Neuronal stem cell (in vitro differentiated cells): ENCODE measurements at regions not wholly inside any gene's neighbourhood (a gene's known extent, or its start where the extent isn't known, plus 50 kb on each side); places are given as distances from the start of the nearest gene placed in this dataset.

Experiments
- DNase-seq: peaks from one replicate; pipeline ENCODE4 v3.0.0-alpha.2; 2013; ENCODE audit warnings: low spot score
- H2AFZ ChIP-seq: one replicate; pipeline ENCODE4 v1.6.1; 2013; ENCODE audit warnings: mild to moderate bottlenecking, low read length, inconsistent platforms
- H2AK5ac ChIP-seq: 2 replicates; pipeline ENCODE4 v1.6.1; 2013; ENCODE audit warnings: low read depth, mild to moderate bottlenecking, inconsistent platforms, low read length, moderate library complexity, mixed read lengths
- H2BK120ac ChIP-seq: 2 replicates; pipeline ENCODE4 v1.6.1; 2013; ENCODE audit warnings: low read depth, mild to moderate bottlenecking, inconsistent platforms, low read length, moderate library complexity, mixed read lengths
- H2BK12ac ChIP-seq: one replicate; pipeline ENCODE4 v1.6.1; 2013; ENCODE audit warnings: low read length, inconsistent platforms
- H2BK15ac ChIP-seq: 2 replicates; pipeline ENCODE4 v1.6.1; 2013; ENCODE audit warnings: mild to moderate bottlenecking, low read length, inconsistent platforms, mixed read lengths
- H2BK5ac ChIP-seq: one replicate; pipeline ENCODE4 v1.6.1; 2013; ENCODE audit warnings: inconsistent platforms, mild to moderate bottlenecking, low read length, moderate library complexity
- H3K14ac ChIP-seq: one replicate; pipeline ENCODE4 v1.6.1; 2013; ENCODE audit warnings: low read length, inconsistent platforms
- H3K18ac ChIP-seq: 2 replicates; pipeline ENCODE4 v1.6.1; 2013; ENCODE audit warnings: low read length, inconsistent platforms
- H3K23ac ChIP-seq: 2 replicates; pipeline ENCODE4 v1.6.1; 2013; ENCODE audit warnings: low read depth, mild to moderate bottlenecking, mixed read lengths, low read length, inconsistent platforms; ENCODE audit not compliant: poor library complexity
- H3K27ac ChIP-seq: replicated peaks from 3 replicates; pipeline ENCODE4 v1.5.1; 2013; ENCODE audit warnings: low read length, inconsistent platforms
- H3K27me3 ChIP-seq, 3 experiments: 2 replicates each; pipeline ENCODE4 v1.6.1; 2013; ENCODE audit warnings: low read length in 3 of 3, mild to moderate bottlenecking in 2 of 3, inconsistent platforms in 1 of 3, low read depth in 1 of 3, mixed read lengths in 1 of 3, moderate library complexity in 1 of 3; ENCODE audit not compliant: control insufficient read depth in 3 of 3, insufficient read depth in 3 of 3
- H3K36me3 ChIP-seq, 2 donors: replicated peaks in 1 of 2; 2 replicates each; pipeline ENCODE4 v1.6.1; 2013; ENCODE audit warnings: low read length in 2 of 2; ENCODE audit not compliant: control insufficient read depth in 2 of 2, insufficient read depth in 2 of 2
- H3K4ac ChIP-seq: 2 replicates; pipeline ENCODE4 v1.6.1; 2013; ENCODE audit warnings: inconsistent platforms, mild to moderate bottlenecking, low read length, moderate library complexity
- H3K4me1 ChIP-seq, 2 donors: 1 replicate in 1 of 2; 2 replicates in 1 of 2; pipeline ENCODE4 v1.6.1; 2013; ENCODE audit warnings: low read length in 2 of 2, low read depth in 1 of 2; ENCODE audit not compliant: control insufficient read depth in 2 of 2, insufficient read depth in 1 of 2
- H3K4me2 ChIP-seq: one replicate; pipeline ENCODE4 v1.6.1; 2013; ENCODE audit warnings: mild to moderate bottlenecking, low read length, inconsistent platforms; ENCODE audit not compliant: insufficient read depth, poor library complexity, severe bottlenecking
- H3K4me3 ChIP-seq, 2 donors: 2 replicates each; pipeline ENCODE4 v1.5.1; 2013; ENCODE audit warnings: low read length in 2 of 2, mild to moderate bottlenecking in 2 of 2, inconsistent platforms in 1 of 2, moderate library complexity in 1 of 2
- H3K79me1 ChIP-seq: one replicate; pipeline ENCODE4 v1.6.1; 2013; ENCODE audit warnings: low read depth, mild to moderate bottlenecking, inconsistent platforms, low read length, moderate library complexity
- H3K9ac ChIP-seq: one replicate; pipeline ENCODE4 v1.6.1; 2013; ENCODE audit warnings: mild to moderate bottlenecking, low read depth, low read length, inconsistent platforms; ENCODE audit not compliant: poor library complexity
- H3K9me3 ChIP-seq, 2 donors: replicated peaks in 1 of 2; 2 replicates each; pipeline versions ENCODE3 to v1.6.1; 2013; ENCODE audit warnings: low read length in 2 of 2, mild to moderate bottlenecking in 2 of 2, inconsistent platforms in 1 of 2, low read depth in 1 of 2, mixed read lengths in 1 of 2, moderate library complexity in 1 of 2; ENCODE audit not compliant: control insufficient read depth in 2 of 2, insufficient read depth in 1 of 2
- H4K8ac ChIP-seq: one replicate; pipeline ENCODE4 v1.6.1; 2013; ENCODE audit warnings: low read depth, mild to moderate bottlenecking, inconsistent platforms, low read length, moderate library complexity
- H4K91ac ChIP-seq: one replicate; pipeline ENCODE4 v1.6.1; 2013; ENCODE audit warnings: low read length, low read depth, mild to moderate bottlenecking, inconsistent platforms; ENCODE audit not compliant: poor library complexity
- WGBS, 2 donors: extraction: QIAGEN DNeasy Blood & Tissue Kit; methylation state at CpG; one replicate each; pipeline ENCODE4 v1.1.7; 2013; ENCODE audit warnings: missing lambda C conversion rate in 2 of 2, mixed read lengths in 1 of 2; ENCODE audit not compliant: insufficient read length in 2 of 2, insufficient replicate concordance in 1 of 2; ENCODE audit errors: extremely low coverage in 2 of 2; 5-methylcytosine and 5-hydroxymethylcytosine counted together

GRCh38 chr19:30609656-30610270 is 237.6 kb downstream of the ZNF536 start:
- Histone ChIP-seq H2BK15ac (no peak overlapping the region), H3K27ac (no peak overlapping the region), H2BK5ac (no peak overlapping the region), H2BK120ac (no peak overlapping the region), H3K18ac (no peak overlapping the region), H3K4me3 (no peak overlapping the region), H3K9ac (no peak overlapping the region), H3K14ac (no peak overlapping the region), H2AK5ac (no peak overlapping the region), H4K91ac (no peak overlapping the region), H2AFZ (no peak overlapping the region), H3K27me3 (no peaks in the 10 kb centered on the region), H4K8ac (no peak overlapping the region), H3K36me3 (no peaks in the 10 kb centered on the region), H3K23ac (no peak overlapping the region), H3K4me1 (no peaks in the 10 kb centered on the region), H3K79me1 (no peaks in the 10 kb centered on the region), H3K4me2 (no peak overlapping the region), H3K4ac (no peak overlapping the region), H2BK12ac (no peak overlapping the region), H3K9me3 (no peaks in the 10 kb centered on the region)
- no peak for DNase-seq
- no CpG with 5 or more reads among the region's 2 CpGs for WGBS, 2 donors

- Histone ChIP-seq H4K8ac (no peak overlapping the region), H3K27me3 (no peaks in the 10 kb centered on the region), H3K23ac (no peak overlapping the region), H3K9me3 (no peaks in the 10 kb centered on the region), H3K14ac (no peak overlapping the region), H3K4me3 (no peak overlapping the region), H3K36me3 (no peaks in the 10 kb centered on the region), H2BK15ac (no peak overlapping the region), H2BK12ac (no peak overlapping the region), H3K4ac (no peak overlapping the region), H3K79me1 (no peaks in the 10 kb centered on the region), H2BK120ac (no peak overlapping the region), H4K91ac (no peak overlapping the region), H3K4me1 (no peaks in the 10 kb centered on the region), H3K27ac (no peak overlapping the region), H2AK5ac (no peak overlapping the region), H2BK5ac (no peak overlapping the region), H2AFZ (no peak overlapping the region), H3K4me2 (no peak overlapping the region), H3K9ac (no peak overlapping the region), H3K18ac (no peak overlapping the region)
- DNase-seq, result no peak
- no CpG with 5 or more reads among the region's 1 CpG for WGBS, 2 donors
Observed at GRCh38 chr19:30608471-30608870, 236.3 kb downstream of the ZNF536 start.
